Nephron progenitor cell (in vitro differentiated cells): ENCODE measurements at regions not wholly inside any gene's neighbourhood (a gene's known extent, or its start where the extent isn't known, plus 50 kb on each side); places are given as distances from the start of the nearest gene placed in this dataset.

Experiments used
- DNase-seq: peaks from one replicate; pipeline ENCODE4 v3.0.0; 2021
- H3K27ac Mint-ChIP-seq: 2 replicates; pipeline ENCODE4 v1.8.0; 2021; ENCODE audit warnings: mild to moderate bottlenecking, moderate library complexity, mixed read lengths
- H3K27me3 Mint-ChIP-seq: 2 replicates; pipeline ENCODE4 v1.8.0; 2021; ENCODE audit warnings: mild to moderate bottlenecking, low read depth, mixed read lengths; ENCODE audit not compliant: poor library complexity
- H3K36me3 Mint-ChIP-seq: 2 replicates; pipeline ENCODE4 v1.8.0; 2021; ENCODE audit warnings: low read depth, mixed read lengths
- H3K4me1 Mint-ChIP-seq: 2 replicates; pipeline ENCODE4 v1.8.0; 2021; ENCODE audit warnings: mixed read lengths
- H3K4me3 Mint-ChIP-seq: 2 replicates; pipeline ENCODE4 v1.8.0; 2021; ENCODE audit warnings: mild to moderate bottlenecking, moderate library complexity, mixed read lengths
- H3K9me3 Mint-ChIP-seq: 2 replicates; pipeline ENCODE4 v1.8.0; 2021; ENCODE audit warnings: mild to moderate bottlenecking, moderate library complexity, mixed read lengths
- CTCF ChIP-seq: fragments of 200-600 bp; sonication (generic); IDR thresholded peaks from 2 replicates; pipeline ENCODE4 v1.5.0; 2021; ENCODE audit warnings: antibody characterized with exemption

GRCh38 chr22:27131346-27131745, 474.0 kb downstream of the MIAT start:
- peaks cover 20% of the 10 kb centered on the region for H3K4me1 Mint-ChIP-seq
- DNase-seq = no peak
- peaks cover 47% of the 10 kb centered on the region for H3K27me3 Mint-ChIP-seq
- H3K9me3 Mint-ChIP-seq = peaks cover 3% of the 10 kb centered on the region
- H3K4me3 Mint-ChIP-seq = no peak overlapping the region
- TF ChIP-seq CTCF = no peak
- H3K27ac Mint-ChIP-seq = no peak overlapping the region
- H3K36me3 Mint-ChIP-seq = no peaks in the 10 kb centered on the region

GRCh38 chr22:27132400-27132799, 475.0 kb downstream of the MIAT start:
- DNase-seq = no peak
- Mint-ChIP-seq H3K9me3 (peaks cover 11% of the 10 kb centered on the region), H3K27ac (no peak overlapping the region), H3K36me3 (no peaks in the 10 kb centered on the region), H3K4me1 (peaks cover 20% of the 10 kb centered on the region), H3K4me3 (no peak overlapping the region), H3K27me3 (peaks cover 39% of the 10 kb centered on the region)
- TF ChIP-seq CTCF = no peak

GRCh38 chr22:27133019-27133431, 475.6 kb downstream of the MIAT start:
- DNase-seq = no peak
- Mint-ChIP-seq H3K4me3 (no peak overlapping the region), H3K27ac (no peak overlapping the region), H3K4me1 (peaks cover 24% of the 10 kb centered on the region), H3K36me3 (no peaks in the 10 kb centered on the region), H3K9me3 (peaks cover 11% of the 10 kb centered on the region), H3K27me3 (peaks cover 40% of the 10 kb centered on the region)
- no peak for TF ChIP-seq CTCF

- Mint-ChIP-seq H3K27ac (no peak overlapping the region), H3K36me3 (no peaks in the 10 kb centered on the region), H3K9me3 (peaks cover 11% of the 10 kb centered on the region), H3K27me3 (peaks cover 41% of the 10 kb centered on the region), H3K4me3 (no peak overlapping the region), H3K4me1 (peaks cover 28% of the 10 kb centered on the region)
- TF ChIP-seq CTCF = no peak
- DNase-seq = no peak
Observed at GRCh38 chr22:27133681-27134314, 476.4 kb downstream of the MIAT start.

- peaks cover 11% of the 10 kb centered on the region for H3K9me3 Mint-ChIP-seq
- TF ChIP-seq CTCF = no peak
- no peaks in the 10 kb centered on the region for H3K36me3 Mint-ChIP-seq
- no peak for DNase-seq
- no peak overlapping the region for H3K4me3 Mint-ChIP-seq
- no peak overlapping the region for H3K27ac Mint-ChIP-seq
- peaks cover 44% of the 10 kb centered on the region for H3K27me3 Mint-ChIP-seq
- H3K4me1 Mint-ChIP-seq = peaks cover 29% of the 10 kb centered on the region
Observed at GRCh38 chr22:27134315-27134701, 476.9 kb downstream of the MIAT start.
